ENCODE measurements at regions not wholly inside any gene's neighbourhood (a gene's known extent, or its start where the extent isn't known, plus 50 kb on each side); places are given as distances from the start of the nearest gene placed in this dataset.
"Not testable (repeated sequence)": the region's sequence is repeated elsewhere in the genome, so short reads cannot be mapped to it uniquely, and the experiment has no call there.

- peak; percentile 38 for DNase-seq (ENCODE audit: low spot score)
Observed at GRCh38 chr10:16116404-16117304, 256.3 kb upstream of the MINDY3 start.

- no peak for DNase-seq (ENCODE audit: low spot score)
Observed at GRCh38 chr10:16117305-16117695, 257.0 kb upstream of the MINDY3 start.

GRCh38 chr10:16119445-16119844 is 259.1 kb upstream of the MINDY3 start:
- DNase-seq (ENCODE audit: low spot score), result no peak

- no peak for DNase-seq (ENCODE audit: low spot score)
Observed at GRCh38 chr10:16120563-16120962, 260.3 kb upstream of the MINDY3 start.

- no peak for DNase-seq (ENCODE audit: low spot score)
Observed at GRCh38 chr10:16141499-16141898, 281.2 kb upstream of the MINDY3 start.

- no peak for DNase-seq (ENCODE audit: low spot score)
Observed at GRCh38 chr10:16146993-16147392, 286.7 kb upstream of the MINDY3 start.

- no peak for DNase-seq (ENCODE audit: low spot score)
Observed at GRCh38 chr10:16155834-16156233, 281.0 kb upstream of the PTER start.

GRCh38 chr10:16156681-16157080 is 280.1 kb upstream of the PTER start:
- DNase-seq (ENCODE audit: low spot score), result no peak

GRCh38 chr10:16165067-16165466 is 271.7 kb upstream of the PTER start:
- DNase-seq (ENCODE audit: low spot score), result not testable (repeated sequence)

- DNase-seq (ENCODE audit: low spot score), result no peak
Observed at GRCh38 chr10:16182144-16182543, 254.7 kb upstream of the PTER start.

GRCh38 chr10:16182688-16183087 is 254.1 kb upstream of the PTER start:
- DNase-seq (ENCODE audit: low spot score), result no peak

- no peak for DNase-seq (ENCODE audit: low spot score)
Observed at GRCh38 chr10:16184096-16184597, 252.7 kb upstream of the PTER start.

GRCh38 chr10:16184906-16185305 is 251.9 kb upstream of the PTER start:
- no peak for DNase-seq (ENCODE audit: low spot score)

- no peak for DNase-seq (ENCODE audit: low spot score)
Observed at GRCh38 chr10:16186564-16186963, 250.2 kb upstream of the PTER start.

- DNase-seq (ENCODE audit: low spot score), result no peak
Observed at GRCh38 chr10:16187161-16187560, 249.6 kb upstream of the PTER start.

- DNase-seq (ENCODE audit: low spot score), result no peak
Observed at GRCh38 chr10:16192337-16192736, 244.5 kb upstream of the PTER start.

- no peak for DNase-seq (ENCODE audit: low spot score)
Observed at GRCh38 chr10:16193241-16193640, 243.6 kb upstream of the PTER start.

- no peak for DNase-seq (ENCODE audit: low spot score)
Observed at GRCh38 chr10:16195178-16195769, 241.5 kb upstream of the PTER start.

GRCh38 chr10:16195894-16196293 is 240.9 kb upstream of the PTER start:
- no peak for DNase-seq (ENCODE audit: low spot score)

- DNase-seq (ENCODE audit: low spot score), result no peak
Observed at GRCh38 chr10:16199216-16199615, 237.6 kb upstream of the PTER start.

- DNase-seq (ENCODE audit: low spot score), result not testable (repeated sequence)
Observed at GRCh38 chr10:16223618-16224017, 213.2 kb upstream of the PTER start.

- DNase-seq (ENCODE audit: low spot score), result no peak
Observed at GRCh38 chr10:16227674-16228073, 209.1 kb upstream of the PTER start.

GRCh38 chr10:16231176-16231575 is 205.6 kb upstream of the PTER start:
- no peak for DNase-seq (ENCODE audit: low spot score)
